HG03064 (cell line): ENCODE measurements at regions not wholly inside any gene's neighbourhood (a gene's known extent, or its start where the extent isn't known, plus 50 kb on each side); places are given as distances from the start of the nearest gene placed in this dataset.

Experiments used
- ATAC-seq: cut with Tn5 transposase; IDR thresholded peaks from one replicate; pipeline ENCODE4 v1.9.1; 2021; ENCODE audit warnings: low read depth; ENCODE audit not compliant: unreplicated experiment

GRCh38 chr10:88104223-88104622 is 240.8 kb downstream of the PTEN start:
- ATAC-seq: no peak

GRCh38 chr10:88106366-88106765 is 242.9 kb downstream of the PTEN start:
- no peak for ATAC-seq

- no peak for ATAC-seq
These were observed 244.1 kb downstream of the PTEN start for GRCh38 chr10:88107296-88108097.

DNA sequence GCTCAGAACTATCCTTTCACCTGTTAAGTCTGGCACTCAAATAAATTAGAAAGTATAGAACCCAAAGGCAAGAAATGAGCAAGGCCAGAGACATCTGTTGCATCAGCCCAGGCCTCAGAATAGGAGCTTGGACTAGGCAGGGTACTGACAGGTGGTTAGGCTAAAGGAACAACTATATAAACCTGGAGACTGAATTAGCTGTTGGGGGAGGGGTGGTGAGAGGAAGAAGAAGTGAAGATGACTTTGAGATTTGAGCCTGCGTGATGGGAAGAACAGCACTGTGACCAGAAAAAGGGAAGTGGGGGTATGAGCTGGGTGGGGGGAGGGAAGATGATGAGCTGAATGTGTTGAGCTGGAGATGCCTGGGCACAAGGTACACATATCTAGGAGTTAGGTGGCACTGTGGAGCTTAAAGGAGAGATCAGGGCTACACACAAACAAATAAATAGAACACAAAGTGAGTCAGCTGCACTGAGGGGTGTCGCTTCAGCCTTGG is 244.7 kb downstream of the PTEN start:
- peak; percentile 35 for ATAC-seq

DNA sequence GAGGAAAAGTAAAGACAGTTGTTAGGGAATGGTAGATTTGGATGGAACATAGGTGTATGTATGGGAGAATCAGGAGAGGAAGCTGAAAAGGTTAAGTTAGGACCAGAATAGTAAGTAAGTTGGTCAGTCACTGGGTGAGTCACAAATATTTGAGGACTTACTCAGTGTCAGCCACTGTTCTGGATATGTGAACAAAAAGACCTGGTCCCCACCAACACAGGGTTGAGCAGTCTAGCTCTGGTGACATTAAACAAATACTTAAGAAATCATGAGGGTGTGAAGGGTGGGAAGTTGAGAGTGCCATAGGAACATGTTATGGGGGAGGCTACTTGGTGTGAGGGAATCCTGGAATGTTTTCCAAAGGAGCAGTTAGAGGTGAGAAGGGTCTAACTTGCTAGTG is 246.9 kb downstream of the PTEN start:
- no peak for ATAC-seq

GRCh38 chr10:88110822-88111221 is 247.4 kb downstream of the PTEN start:
- ATAC-seq: no peak

- no peak for ATAC-seq
These were observed 247.9 kb downstream of the PTEN start for GRCh38 chr10:88111294-88111693.

GRCh38 chr10:88113232-88113631 is 249.8 kb downstream of the PTEN start:
- ATAC-seq: no peak

DNA sequence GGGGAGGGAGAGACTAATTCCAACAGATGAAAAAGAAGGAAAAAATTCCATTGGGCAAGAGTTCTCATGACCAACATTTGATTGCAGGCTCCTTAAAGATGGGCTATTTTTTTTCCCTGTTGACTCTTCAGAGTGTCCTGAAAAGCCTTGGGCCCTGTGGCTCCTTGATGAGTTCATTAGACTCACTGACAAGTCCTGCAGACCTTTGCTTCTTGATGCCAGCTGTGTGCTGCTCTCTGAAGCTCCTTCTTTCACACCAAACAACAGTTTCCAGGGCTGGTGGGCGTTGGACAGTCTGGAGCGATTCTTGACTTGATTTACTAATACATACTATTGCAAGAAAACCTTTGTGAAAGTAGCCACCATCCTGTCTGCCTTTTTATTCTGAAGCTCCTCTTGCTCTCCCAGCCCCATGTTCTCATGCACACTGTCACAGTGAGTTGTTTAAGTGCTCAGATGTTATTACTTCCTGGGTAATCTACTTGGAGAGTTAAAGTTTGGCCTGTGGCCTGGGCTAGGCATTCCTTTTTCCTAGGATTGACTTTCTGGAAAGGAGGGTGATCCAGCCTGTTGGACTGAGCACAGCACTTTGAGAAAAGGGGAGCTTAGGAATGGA is 250.3 kb downstream of the PTEN start:
- no peak for ATAC-seq

DNA sequence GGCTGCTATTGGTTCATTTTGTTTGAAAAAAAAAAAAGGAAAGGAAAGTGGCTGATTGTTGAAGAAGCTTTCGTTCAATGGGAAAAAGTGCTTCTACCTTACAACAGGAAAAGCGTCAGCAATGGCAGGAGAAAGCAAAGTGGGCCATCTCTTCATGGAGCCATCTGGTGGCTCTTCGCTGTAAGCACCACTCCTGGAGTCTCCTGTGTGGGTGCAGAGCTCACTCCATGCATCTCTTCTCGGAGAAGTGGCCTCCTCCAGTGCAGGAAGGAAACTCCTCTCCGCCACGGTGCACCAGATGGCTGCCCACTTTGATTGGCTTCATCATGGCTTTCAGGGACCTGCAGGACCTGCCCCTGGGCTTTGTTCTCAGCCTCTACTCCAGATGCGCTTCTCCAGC is 250.9 kb downstream of the PTEN start:
- ATAC-seq: no peak

- no peak for ATAC-seq
These were observed 252.0 kb downstream of the PTEN start for GRCh38 chr10:88115407-88115806.

DNA sequence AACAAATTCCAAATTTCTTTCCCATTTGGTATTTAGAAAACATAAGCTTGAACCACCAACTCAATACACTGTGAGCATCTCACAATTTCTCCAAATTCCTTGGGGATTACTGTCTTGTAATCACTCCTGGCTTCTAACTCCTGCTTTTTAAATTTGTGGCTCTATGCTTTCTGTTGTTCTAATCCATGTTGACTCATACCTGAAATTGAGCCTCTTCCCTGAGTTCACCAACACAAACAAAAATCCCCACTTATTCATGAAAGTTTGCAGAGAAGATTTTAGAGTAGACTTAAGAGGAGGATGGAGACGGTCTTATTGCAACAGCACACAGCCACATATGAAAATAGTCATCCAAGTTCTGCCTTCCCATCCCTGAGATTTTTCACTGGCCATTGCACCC is 252.5 kb downstream of the PTEN start:
- ATAC-seq: no peak

- ATAC-seq: no peak
These were observed 253.1 kb downstream of the PTEN start for GRCh38 chr10:88116481-88116880.

DNA sequence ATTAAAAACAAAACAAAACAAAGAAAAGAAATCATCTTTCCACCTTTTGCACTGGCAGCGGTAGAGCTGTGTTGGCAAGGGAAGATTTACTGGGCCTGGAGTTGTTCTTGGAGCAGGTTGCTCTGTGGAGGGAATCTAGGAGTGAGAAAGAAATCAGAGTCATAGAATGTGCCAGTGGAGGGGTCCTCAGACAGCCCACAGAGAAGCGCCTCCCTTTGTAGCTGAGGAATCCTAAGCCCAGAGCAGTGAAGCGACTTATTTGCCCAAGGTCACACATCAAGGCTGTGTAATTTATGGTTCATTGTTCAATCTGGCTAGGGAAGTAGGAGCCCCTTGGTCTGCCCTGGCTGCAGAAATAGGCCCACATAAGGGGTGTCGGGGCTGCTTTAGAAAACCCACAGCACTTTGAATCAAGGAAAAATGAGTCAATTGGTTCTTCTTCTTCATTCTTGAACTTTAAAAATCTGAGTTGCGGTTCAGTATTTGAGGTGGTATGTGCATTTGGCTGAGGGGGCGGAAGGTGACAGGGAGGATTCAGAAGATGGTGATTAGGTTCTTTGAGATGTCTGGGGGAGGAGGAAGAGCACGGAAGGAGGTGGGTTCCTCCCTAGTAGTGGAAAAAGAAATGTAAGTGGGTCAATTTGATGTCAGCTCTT is 253.7 kb downstream of the PTEN start:
- ATAC-seq: no peak

GRCh38 chr10:88117869-88118632 is 254.6 kb downstream of the PTEN start:
- no peak for ATAC-seq

- no peak for ATAC-seq
These were observed 255.3 kb downstream of the PTEN start for GRCh38 chr10:88118729-88119128.

DNA sequence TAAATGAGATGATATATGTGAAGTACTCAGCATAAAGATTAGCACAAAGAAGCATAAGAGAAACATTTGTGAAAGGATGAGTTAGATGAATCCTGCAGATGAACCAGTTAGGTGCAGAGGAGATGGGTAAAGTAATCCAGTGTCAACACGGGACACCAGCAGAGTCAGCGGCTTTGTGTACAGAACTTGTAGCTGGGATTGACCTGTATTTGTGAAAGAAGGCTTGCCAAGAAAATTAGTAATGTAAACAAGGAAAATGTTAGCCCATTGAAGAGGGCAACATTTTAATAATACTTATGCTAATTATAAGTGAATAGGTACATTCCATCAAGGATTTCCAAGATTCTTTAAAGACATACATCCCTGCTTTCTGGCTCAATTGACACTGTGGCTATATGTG is 255.7 kb downstream of the PTEN start:
- ATAC-seq: no peak

GRCh38 chr10:88120075-88120474 is 256.6 kb downstream of the PTEN start:
- no peak for ATAC-seq

GRCh38 chr10:88120599-88121333 is 257.3 kb downstream of the PTEN start:
- no peak for ATAC-seq

DNA sequence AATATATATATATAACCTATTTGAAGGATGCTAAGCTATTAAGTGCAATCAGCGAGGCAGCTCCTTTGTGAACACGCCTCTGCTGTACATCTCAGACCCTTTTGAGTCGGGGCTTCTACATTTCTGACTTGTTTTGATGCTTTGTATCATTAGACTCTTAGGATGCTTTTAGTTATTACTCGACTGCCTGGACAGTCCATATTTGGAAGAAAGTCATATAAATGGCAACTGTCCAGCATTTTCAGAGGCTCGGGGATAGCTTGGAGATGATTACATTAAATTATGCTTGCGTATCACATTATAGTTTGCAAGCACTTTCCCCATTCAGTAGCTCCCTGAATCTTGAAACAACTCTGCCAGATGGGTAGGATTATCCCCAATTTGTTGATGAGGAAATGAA is 257.9 kb downstream of the PTEN start:
- ATAC-seq: no peak
